ENCODE measurements at regions not wholly inside any gene's neighbourhood (a gene's known extent, or its start where the extent isn't known, plus 50 kb on each side); places are given as distances from the start of the nearest gene placed in this dataset.

DNA sequence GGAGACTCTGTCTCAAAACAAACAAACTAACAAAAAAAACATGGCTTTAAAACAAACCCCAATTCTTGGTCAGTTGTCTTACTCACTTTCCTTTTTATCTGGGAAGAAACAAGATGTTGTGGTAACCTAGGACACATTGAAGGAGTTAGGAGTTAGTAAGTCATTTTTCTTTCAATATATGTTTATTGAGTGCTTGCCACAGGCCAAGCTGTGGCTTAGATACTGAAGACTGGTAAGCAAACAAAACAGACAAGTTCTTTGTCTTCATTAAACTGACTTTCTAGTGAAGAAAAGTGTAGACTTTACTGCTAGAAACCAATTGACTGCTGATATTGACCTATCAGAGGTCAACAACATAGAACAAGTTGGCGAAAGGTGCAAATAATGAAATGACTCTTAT lies 1228.3 kb upstream of the FAM98A start:
- no peaks in the 10 kb centered on the region for H3K36me3 ChIP-seq
- intact Hi-C loops (cut with DNase I), result no loop called here
- no peaks in the 10 kb centered on the region for H3K27me3 ChIP-seq
- no peak for DNase-seq
- H3K4me1 ChIP-seq, result no peaks in the 10 kb centered on the region
- ATAC-seq, result no peak
- 82% methylated on average over 1 of the region's 1 CpG for WGBS (ENCODE audit: insufficient coverage, low coverage, low lambda C conversion rate, missing lambda C conversion rate)
- no peak overlapping the region for H3K27ac ChIP-seq
- H3K9me3 ChIP-seq, result no peaks in the 10 kb centered on the region
- no peak for TF ChIP-seq POLR2A (IDR thresholded peaks at IDR 0.05)
- TF ChIP-seq, protein P1, sequence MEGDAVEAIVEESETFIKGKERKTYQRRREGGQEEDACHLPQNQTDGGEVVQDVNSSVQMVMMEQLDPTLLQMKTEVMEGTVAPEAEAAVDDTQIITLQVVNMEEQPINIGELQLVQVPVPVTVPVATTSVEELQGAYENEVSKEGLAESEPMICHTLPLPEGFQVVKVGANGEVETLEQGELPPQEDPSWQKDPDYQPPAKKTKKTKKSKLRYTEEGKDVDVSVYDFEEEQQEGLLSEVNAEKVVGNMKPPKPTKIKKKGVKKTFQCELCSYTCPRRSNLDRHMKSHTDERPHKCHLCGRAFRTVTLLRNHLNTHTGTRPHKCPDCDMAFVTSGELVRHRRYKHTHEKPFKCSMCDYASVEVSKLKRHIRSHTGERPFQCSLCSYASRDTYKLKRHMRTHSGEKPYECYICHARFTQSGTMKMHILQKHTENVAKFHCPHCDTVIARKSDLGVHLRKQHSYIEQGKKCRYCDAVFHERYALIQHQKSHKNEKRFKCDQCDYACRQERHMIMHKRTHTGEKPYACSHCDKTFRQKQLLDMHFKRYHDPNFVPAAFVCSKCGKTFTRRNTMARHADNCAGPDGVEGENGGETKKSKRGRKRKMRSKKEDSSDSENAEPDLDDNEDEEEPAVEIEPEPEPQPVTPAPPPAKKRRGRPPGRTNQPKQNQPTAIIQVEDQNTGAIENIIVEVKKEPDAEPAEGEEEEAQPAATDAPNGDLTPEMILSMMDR (IDR thresholded peaks at IDR 0.05), result no peak
- no peak overlapping the region for H3K4me3 ChIP-seq

DNA sequence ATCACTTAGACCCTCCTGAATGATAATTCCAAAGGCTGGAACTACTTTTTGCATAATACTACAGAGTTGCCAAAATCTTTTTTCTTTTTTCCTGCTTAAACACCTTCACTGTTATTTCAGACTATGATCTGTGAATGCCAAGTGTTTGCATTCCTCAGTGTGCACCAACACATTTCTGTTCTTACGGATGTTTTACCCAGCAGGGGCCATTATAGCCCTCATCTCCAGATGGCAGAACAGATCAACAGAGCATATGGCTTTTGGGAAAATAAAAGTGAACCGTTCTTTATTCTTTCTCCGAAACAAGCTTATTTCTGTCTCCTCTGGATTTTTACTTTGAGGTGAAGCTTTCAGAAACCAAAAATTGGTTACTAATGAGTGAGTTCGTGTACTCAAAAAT lies 1226.6 kb upstream of the FAM98A start:
- no peaks in the 10 kb centered on the region for H3K4me1 ChIP-seq
- H3K27ac ChIP-seq, result no peak overlapping the region
- H3K9me3 ChIP-seq, result no peaks in the 10 kb centered on the region
- H3K4me3 ChIP-seq, result no peak overlapping the region
- H3K36me3 ChIP-seq, result no peaks in the 10 kb centered on the region
- 60% methylated on average over 4 of the region's 4 CpGs for WGBS (ENCODE audit: insufficient coverage, low coverage, low lambda C conversion rate, missing lambda C conversion rate)
- no peaks in the 10 kb centered on the region for H3K27me3 ChIP-seq
- intact Hi-C loops (cut with DNase I), result no loop called here
- DNase-seq (no peak), ATAC-seq (no peak)
- no peak for TF ChIP-seq POLR2A (IDR thresholded peaks at IDR 0.05)
- TF ChIP-seq, protein P1 (IDR thresholded peaks at IDR 0.05), result no peak

DNA sequence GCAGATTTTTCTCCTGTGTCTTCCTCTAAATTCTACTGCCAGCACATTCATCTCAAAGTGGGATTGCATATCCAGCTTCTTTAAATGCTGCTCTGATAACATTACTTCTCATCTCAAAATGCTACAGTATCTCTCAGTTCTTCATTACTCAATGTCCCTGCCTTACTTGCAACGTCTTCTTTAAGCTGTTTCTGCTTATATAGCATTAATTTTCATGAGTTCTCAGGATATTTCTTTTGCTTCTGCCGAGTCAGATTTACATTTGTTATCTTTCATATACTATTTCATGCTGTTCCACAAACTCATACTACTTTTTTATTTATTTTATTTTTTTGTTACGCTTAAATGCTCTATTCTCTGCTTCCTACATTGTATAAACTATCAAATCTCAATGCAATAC lies 1223.5 kb upstream of the FAM98A start:
- Histone ChIP-seq H3K27me3 (no peaks in the 10 kb centered on the region), H3K4me3 (no peak overlapping the region), H3K4me1 (no peaks in the 10 kb centered on the region), H3K9me3 (no peaks in the 10 kb centered on the region), H3K27ac (no peak overlapping the region), H3K36me3 (no peaks in the 10 kb centered on the region)
- intact Hi-C loops (cut with DNase I), result no loop called here
- 42% methylated on average over 3 of the region's 3 CpGs for WGBS (ENCODE audit: insufficient coverage, low coverage, low lambda C conversion rate, missing lambda C conversion rate)
- ATAC-seq (no peak), DNase-seq (no peak)
- TF ChIP-seq POLR2A (IDR thresholded peaks at IDR 0.05), result no peak
- TF ChIP-seq, protein P1 (IDR thresholded peaks at IDR 0.05), result no peak

DNA sequence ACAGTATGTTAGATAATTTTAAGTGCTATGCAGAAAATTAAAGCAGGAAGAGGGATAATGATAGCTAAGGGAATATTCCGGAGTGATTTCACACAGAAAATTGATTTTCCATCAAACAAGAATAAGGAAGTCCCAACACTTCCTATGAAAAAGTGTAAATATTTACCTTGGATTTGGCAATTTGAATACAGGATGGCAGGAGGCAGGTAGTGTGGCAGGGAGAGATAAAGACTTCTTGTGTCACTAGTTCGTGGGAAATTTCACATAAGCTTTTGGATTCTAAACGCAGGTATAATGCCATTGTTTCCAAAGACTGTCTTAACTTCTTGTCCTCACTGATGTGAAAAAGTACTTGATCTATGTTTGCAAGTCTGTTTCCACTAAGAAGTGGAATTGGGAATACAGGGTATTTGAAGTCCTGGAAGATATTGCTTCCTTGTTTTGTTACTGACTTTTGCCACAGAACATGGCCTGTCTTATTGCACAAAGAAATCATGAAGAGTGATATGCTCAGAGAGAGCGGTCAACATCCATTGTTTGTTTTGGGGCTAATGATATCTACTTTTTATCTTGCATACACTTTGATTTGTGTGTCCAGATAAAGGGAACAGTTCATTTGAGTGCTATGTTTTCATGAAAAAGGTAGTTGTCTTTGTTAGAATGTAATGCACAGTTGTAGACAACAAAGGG lies 1216.1 kb upstream of the FAM98A start:
- H3K4me1 ChIP-seq, result no peaks in the 10 kb centered on the region
- no peaks in the 10 kb centered on the region for H3K9me3 ChIP-seq
- 15% methylated on average over 4 of the region's 4 CpGs for WGBS (ENCODE audit: insufficient coverage, low coverage, low lambda C conversion rate, missing lambda C conversion rate)
- H3K27me3 ChIP-seq, result no peaks in the 10 kb centered on the region
- ATAC-seq, result peak in 3 of 4 donors; percentile 24 to 84 (median 44)
- H3K36me3 ChIP-seq, result no peaks in the 10 kb centered on the region
- DNase-seq, result no peak
- no peak overlapping the region for H3K27ac ChIP-seq
- no peak overlapping the region for H3K4me3 ChIP-seq
- TF ChIP-seq, protein P1 (IDR thresholded peaks at IDR 0.05), result no peak
- TF ChIP-seq POLR2A (IDR thresholded peaks at IDR 0.05), result no peak
- intact Hi-C loops (cut with DNase I), result no loop called here

Measured in right lobe of liver (tissue), 6 donors.